HEK293 (cell line): ENCODE measurements at regions not wholly inside any gene's neighbourhood (a gene's known extent, or its start where the extent isn't known, plus 50 kb on each side); places are given as distances from the start of the nearest gene placed in this dataset.

Experiments
- ZNF24 ChIP-seq: fragments of 450-650 bp; formaldehyde crosslinking; IDR thresholded peaks from 2 replicates; pipeline ENCODE4 v1.5.1; 2016; ENCODE audit warnings: missing biosample characterization, missing genetic modification characterization
- TF ChIP-seq, protein P1 (sequence below): fragments of 450-650 bp; formaldehyde crosslinking; IDR thresholded peaks from 2 replicates; pipeline ENCODE4 v1.5.1; 2016; ENCODE audit warnings: missing biosample characterization, missing genetic modification characterization, borderline replicate concordance
- TF ChIP-seq, protein P2 (sequence below): fragments of 450-650 bp; formaldehyde crosslinking; IDR thresholded peaks from 2 replicates; pipeline ENCODE4 v1.5.1; 2016; ENCODE audit warnings: missing biosample characterization, missing genetic modification characterization

DNA sequence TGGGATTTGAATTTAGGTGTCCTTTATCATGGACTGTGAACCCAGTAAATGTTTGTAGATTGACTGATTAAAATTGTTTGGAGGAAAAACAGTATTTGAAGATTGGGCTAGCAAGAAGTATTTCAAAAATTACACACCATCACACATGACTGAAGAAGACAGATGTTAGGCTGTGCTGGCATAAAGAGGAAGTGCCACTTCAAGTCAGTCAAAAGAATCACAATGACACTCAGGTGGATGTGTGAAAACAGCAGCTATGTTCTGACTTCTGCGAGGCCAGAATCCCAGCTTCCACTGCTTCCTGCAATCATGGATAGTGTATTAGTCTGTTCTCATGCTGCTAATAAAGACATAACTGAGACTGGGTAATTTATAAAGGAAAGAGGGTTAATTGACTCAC lies 393.3 kb downstream of the DMRT2 start:
- TF ChIP-seq, protein P1, sequence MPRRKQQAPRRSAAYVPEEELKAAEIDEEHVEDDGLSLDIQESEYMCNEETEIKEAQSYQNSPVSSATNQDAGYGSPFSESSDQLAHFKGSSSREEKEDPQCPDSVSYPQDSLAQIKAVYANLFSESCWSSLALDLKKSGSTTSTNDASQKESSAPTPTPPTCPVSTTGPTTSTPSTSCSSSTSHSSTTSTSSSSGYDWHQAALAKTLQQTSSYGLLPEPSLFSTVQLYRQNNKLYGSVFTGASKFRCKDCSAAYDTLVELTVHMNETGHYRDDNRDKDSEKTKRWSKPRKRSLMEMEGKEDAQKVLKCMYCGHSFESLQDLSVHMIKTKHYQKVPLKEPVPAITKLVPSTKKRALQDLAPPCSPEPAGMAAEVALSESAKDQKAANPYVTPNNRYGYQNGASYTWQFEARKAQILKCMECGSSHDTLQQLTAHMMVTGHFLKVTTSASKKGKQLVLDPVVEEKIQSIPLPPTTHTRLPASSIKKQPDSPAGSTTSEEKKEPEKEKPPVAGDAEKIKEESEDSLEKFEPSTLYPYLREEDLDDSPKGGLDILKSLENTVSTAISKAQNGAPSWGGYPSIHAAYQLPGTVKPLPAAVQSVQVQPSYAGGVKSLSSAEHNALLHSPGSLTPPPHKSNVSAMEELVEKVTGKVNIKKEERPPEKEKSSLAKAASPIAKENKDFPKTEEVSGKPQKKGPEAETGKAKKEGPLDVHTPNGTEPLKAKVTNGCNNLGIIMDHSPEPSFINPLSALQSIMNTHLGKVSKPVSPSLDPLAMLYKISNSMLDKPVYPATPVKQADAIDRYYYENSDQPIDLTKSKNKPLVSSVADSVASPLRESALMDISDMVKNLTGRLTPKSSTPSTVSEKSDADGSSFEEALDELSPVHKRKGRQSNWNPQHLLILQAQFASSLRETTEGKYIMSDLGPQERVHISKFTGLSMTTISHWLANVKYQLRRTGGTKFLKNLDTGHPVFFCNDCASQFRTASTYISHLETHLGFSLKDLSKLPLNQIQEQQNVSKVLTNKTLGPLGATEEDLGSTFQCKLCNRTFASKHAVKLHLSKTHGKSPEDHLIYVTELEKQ (tag by site-specific recombination), result no peak
- no peak for TF ChIP-seq ZNF24 (tag by site-specific recombination)
- TF ChIP-seq, protein P2, sequence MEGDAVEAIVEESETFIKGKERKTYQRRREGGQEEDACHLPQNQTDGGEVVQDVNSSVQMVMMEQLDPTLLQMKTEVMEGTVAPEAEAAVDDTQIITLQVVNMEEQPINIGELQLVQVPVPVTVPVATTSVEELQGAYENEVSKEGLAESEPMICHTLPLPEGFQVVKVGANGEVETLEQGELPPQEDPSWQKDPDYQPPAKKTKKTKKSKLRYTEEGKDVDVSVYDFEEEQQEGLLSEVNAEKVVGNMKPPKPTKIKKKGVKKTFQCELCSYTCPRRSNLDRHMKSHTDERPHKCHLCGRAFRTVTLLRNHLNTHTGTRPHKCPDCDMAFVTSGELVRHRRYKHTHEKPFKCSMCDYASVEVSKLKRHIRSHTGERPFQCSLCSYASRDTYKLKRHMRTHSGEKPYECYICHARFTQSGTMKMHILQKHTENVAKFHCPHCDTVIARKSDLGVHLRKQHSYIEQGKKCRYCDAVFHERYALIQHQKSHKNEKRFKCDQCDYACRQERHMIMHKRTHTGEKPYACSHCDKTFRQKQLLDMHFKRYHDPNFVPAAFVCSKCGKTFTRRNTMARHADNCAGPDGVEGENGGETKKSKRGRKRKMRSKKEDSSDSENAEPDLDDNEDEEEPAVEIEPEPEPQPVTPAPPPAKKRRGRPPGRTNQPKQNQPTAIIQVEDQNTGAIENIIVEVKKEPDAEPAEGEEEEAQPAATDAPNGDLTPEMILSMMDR, result no peak
